ENCODE measurements at regions not wholly inside any gene's neighbourhood (a gene's known extent, or its start where the extent isn't known, plus 50 kb on each side); places are given as distances from the start of the nearest gene placed in this dataset.
"Not testable (repeated sequence)": the region's sequence is repeated elsewhere in the genome, so short reads cannot be mapped to it uniquely, and the experiment has no call there.

DNA sequence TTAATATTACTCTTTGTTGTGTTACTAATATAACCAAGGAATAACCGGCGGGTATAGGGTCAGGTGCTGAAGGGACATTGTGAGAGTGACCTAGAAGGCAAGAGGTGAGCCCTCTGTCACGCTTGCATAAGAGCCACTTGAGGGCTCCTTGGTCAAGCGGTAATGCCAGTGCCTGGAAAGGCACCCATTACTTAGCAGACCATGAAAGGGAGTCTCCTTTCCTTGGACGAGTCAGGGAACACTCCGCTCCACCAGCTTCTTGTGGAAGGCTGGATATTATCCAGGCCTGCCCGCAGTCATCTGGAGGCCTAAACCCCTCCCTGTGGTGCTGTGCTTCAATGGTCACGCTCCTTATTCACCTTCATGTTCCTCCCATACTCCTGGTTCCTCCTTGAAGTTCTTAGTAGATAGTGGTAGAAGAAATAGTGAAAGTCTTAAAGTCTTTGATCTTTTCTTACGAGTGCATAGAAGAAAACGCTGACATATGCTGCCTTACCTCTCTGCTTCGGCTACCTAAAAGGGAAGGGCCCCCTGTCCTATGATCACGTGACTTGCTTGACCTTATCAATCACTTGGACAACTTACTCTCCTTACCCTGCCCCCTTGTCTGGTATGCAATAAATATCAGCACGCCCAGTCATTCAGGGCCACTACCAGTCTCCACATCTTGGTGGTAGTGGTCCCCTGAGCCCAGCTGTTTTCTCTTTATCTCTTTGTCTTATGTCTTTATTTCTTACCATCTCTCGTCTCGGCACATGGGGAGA is 59.6 kb upstream of the DMRTB1 start:
- not testable (repeated sequence) for DNase-seq

DNA sequence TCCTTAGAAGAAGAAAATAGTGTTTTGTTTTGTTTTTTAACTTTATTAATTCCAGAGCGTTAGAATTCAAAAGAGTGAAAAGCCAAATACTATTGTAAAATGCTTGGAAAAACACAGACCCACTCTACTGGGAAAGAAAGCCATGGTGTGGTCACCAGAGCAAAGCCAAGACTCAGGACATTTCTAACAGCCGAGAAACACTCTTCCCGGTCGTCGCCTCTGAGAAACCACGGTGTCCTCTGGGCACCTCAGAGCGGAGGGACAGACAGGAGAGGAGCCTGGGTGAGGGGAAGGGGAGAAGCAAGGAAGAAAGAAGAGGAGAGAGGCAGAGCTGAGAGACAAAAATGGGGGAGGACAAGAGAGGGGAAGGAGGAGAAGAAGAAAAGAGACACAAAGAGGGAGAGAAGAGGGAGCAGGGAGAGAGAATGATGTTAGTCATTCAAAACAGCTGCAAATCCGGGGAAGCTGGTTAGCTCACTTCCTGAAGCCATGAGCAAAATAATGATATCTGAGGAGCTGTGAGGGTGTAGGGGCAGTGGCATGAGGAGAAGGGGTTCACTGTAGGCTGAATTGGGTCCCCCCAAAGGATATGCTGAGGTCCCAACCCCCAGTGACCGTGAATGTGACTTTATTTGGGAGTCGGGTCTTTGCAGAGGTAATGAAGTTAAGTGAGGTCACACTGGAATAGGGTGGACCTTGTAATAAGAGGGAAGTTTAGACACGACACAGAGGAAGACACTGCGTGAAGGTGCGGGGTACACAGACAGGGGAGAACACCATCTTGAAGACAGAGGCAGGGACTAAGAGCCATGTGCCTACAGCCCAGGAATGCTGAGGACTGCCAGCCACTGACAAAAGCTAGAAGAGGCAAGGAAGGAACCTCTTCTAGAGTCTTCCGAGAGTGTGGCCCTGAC is 58.2 kb upstream of the DMRTB1 start:
- no peak for DNase-seq

DNA sequence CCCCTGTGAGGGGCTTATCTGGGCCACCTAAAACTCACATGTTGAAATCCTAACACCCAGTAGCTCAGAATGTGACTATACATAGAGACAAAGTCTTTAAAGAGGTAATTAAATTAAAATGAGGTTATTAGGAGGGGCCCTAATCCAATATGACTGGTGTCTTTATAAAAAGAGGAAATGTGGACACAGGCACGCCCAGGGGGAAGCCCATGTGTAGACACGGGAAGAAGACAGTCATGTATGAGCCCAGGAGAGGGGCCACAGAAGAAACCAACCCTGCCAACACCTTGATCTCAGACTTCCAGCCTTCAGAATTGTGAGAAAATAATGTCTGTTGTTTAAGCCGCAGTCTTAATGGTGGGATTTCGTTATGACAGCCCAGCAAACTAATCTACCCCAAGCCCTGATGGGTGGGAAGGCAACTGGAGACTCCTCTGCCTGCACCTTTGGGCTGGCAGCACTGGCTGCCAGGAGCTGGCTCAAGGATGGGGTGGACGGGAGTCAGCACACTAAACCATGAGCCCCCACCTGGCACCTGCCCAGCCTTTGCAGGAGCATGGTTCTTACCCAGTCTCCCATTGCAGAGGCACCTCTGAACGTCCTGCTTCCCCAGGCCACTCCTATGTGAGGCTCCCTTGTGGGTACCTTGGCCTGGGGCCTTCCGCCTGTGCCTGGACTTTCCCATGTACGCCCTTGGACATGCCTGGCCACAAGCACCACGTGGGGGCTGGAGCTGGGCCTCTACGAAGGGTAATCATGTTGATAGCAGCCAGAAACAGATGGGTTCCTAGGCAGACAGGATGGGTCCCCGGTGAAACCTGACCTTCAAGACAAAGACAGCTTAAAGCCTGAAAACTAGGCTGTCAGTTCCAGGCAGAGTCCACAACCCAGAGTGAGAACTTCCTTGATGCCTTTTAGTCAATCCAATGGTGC is 57.1 kb upstream of the DMRTB1 start:
- DNase-seq = no peak

DNA sequence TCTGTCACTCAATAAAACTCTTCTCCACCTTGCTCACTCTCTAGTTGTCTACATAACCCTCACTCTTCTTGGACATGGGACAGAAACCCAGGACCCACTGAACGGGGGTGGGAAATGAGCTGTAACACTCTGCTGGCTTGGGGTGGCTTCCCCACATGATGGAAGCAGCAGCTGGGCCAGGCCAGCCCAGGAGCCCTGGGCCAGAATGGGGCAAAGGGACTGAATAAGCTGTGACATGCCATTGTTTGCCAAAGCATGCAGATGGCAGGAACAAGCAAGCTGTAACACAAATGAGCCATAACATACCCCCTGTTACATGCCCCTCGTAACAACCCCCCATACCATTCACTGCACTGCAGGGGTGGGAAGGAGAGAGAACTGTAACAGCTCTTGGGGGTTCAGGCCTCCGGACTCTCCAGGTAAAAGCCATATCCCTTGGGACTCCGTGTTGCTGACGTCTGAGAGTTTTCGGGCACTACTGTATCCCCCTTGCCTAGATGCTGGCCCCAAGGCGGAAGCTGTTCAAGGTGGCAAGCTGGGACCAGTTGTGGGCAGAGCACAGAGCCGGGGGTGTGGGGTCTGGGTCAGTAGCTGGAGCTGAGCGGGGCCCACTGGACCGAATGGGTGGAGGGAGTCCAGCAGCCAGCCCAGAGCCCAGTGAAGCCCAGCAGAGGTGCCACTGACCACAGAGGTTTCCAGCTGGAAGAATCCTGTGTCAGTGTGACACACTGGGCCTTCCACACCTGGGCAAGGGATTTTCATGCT is 56.1 kb upstream of the DMRTB1 start:
- DNase-seq = no peak

DNA sequence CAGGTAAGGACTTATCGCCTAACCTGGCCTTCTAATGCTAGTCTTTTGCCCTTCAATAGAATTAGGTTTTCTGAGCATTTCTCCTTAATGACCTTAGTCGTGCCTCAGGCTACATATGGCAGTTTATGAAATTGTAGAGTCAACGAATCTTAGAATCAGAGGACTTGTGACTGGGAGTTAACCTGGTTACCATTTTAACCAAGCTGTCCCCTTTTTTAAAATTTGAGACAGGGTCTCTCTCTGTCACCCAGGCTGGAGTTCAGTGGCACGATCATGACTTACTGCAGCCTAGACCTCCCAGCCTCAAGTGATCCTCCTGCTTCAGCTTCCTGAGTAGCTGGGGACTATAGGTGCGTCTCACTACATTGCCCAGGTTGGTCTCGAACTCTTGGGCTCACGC is 53.5 kb upstream of the DMRTB1 start:
- no peak for DNase-seq

DNA sequence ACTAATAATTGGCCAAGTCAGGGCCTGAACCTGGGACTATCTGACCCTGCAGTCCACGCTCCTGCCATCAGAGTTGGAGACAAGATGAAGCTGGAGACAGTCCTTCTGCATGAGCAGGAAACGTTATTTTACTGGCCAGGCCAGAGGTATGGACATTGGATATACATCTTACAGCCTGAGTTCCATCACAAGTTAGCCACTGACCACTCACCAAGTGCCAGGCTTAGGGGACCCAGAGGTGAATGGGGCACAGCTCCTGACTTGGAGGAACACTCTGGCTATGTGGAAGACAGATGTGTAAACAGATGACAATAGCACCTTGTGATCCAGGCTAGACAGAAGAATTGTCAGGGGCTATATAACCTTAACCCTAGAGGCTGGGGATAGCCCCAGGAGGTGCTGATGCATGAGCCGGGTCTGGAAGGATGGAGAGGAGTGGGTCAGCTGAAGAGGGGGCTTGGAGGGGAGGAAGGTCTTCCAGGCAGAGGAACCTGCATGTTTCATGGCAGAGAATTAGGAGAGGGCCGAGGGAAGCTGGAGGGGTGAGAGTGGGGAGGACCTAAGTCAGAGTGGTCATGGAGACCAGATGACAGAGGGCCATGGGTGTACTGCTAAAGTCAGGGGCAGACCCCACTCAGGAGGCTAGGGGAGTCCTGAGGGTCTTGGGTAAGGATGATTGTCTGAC is 52.5 kb upstream of the DMRTB1 start:
- DNase-seq = no peak

DNA sequence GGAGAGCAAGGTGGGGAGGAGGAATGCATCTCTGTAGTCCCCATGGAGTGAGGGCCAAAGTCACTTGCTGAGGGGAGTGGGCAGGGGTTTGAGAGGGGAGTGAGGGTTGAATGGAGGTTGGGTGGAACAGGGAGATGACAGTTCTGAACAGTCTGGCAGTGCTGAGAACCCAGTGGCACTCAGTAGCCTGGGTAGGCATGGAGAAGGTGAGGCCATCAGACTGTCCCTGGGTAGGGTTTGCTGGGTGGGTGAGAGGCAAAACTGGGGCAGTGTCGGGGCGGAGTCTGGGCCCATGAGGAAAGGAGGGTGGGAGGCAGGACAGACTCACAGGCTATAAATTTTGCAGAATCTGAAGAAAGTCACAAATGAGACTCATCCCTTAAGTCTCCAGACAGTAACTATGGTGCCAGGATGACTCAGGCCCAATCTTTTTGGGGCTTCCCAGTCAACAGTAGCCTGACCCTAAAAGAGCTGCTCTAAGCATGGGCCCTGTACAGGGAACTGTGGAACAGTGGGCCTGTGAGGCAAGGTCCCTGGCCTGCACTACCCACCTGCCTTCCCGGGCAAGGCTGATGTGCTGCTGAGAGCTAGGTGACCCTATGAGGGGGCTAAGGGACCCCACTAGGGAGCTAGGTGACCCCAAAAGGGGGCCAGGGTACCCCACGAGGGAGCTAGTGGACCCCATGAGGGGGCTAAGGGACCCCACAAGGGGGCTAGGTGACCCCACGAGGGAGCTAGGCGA is 51.0 kb upstream of the DMRTB1 start:
- DNase-seq = no peak

DNA sequence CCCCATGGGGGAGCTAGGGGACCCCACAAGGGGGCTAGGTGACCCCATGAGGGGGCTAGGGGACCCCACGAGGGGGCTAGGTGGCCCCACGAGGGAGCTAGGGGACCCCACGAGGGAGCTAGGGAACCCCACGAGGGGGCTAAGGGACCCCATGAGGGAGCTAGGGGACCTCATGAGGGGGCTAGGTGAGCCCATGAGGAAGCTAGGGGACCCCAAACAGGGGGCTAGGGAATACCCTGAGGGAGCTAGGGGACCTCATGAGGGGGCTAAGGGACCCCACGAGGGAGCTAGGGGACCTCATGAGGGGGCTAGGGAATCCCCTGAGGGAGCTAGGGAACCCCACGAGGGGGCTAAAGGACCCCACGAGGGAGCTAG is 50.5 kb upstream of the DMRTB1 start:
- no peak for DNase-seq

DNA sequence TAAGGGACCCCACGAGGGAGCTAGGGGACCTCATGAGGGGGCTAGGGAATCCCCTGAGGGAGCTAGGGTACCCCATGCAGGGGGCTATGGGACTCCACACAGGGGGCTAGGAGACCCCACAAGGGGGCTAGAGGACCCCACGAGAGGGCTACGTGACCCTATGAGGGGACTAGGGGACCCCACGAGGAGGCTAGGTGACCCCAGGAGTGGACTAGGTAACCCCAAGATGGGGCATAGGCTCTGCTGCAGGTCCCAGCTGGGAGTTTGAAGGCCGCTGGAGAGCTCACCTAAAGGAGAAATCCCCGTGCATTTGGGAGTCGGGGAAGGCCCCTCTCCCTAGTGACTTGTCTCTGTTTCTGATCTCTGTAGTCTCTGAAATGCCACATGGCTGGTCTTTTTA is 50.0 kb upstream of the DMRTB1 start:
- DNase-seq = no peak
